ENCODE measurements at regions not wholly inside any gene's neighbourhood (a gene's known extent, or its start where the extent isn't known, plus 50 kb on each side); places are given as distances from the start of the nearest gene placed in this dataset.

GRCh38 chr2:204032301-204032700 lies 95.7 kb downstream of the ICOS start:
- TF ChIP-seq, protein P1, sequence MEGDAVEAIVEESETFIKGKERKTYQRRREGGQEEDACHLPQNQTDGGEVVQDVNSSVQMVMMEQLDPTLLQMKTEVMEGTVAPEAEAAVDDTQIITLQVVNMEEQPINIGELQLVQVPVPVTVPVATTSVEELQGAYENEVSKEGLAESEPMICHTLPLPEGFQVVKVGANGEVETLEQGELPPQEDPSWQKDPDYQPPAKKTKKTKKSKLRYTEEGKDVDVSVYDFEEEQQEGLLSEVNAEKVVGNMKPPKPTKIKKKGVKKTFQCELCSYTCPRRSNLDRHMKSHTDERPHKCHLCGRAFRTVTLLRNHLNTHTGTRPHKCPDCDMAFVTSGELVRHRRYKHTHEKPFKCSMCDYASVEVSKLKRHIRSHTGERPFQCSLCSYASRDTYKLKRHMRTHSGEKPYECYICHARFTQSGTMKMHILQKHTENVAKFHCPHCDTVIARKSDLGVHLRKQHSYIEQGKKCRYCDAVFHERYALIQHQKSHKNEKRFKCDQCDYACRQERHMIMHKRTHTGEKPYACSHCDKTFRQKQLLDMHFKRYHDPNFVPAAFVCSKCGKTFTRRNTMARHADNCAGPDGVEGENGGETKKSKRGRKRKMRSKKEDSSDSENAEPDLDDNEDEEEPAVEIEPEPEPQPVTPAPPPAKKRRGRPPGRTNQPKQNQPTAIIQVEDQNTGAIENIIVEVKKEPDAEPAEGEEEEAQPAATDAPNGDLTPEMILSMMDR (IDR thresholded peaks at IDR 0.05; ENCODE audit: low read length, missing control alignments) = no peak

DNA sequence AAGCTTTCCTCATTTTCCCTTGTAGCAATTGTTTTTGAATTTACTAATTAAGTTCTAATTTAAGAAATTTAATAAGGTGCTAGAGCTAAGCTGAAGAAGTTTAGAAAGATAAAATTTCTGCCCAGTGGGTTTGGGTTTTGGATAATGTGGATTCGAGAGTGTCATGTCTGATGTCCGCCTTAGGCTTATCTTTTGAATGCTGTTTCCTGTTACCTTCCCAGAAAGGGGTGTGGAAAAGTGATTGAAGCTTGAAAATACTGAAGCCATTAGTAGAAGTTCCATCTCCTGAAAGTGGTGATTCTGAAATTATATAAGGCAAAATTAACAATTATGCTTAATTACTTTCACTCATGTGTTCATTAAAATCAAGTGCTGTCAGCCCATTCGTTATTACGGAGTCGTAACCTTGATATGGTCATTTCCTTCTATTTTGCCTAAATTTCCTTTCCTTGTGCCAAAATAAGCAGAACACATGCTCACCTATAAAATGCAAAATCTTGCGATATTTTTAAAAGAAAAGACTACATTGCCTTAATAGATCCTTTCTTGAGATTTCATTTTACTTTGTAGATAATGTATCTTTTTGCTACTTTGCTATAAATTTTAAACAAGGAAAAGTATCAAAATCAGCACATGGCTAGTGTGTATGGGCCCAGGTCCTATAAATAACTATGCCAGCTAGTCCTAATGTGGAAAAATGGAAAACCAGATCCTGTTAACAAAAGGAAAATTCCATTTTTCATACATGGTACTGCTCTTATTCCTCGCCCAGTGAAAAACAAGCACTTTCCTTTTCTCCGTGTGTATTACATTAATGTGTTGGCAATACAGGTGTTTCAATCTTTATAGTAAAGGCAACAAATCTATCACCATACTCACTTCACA lies 97.3 kb downstream of the ICOS start:
- no peak for DNase-seq (ENCODE audit: low read depth)
- TF ChIP-seq, protein P1 (IDR thresholded peaks at IDR 0.05; ENCODE audit: low read length, missing control alignments) = no peak
- H3K4me3 ChIP-seq (replicated peaks; ENCODE audit: low read depth, low read length) = no peak overlapping the region

More at GRCh38 chr2:204032301-204032700, 95.7 kb downstream of the ICOS start:
- no peak overlapping the region for H3K4me3 ChIP-seq (replicated peaks; ENCODE audit: low read depth, low read length)
- DNase-seq (ENCODE audit: low read depth) = no peak

DNA sequence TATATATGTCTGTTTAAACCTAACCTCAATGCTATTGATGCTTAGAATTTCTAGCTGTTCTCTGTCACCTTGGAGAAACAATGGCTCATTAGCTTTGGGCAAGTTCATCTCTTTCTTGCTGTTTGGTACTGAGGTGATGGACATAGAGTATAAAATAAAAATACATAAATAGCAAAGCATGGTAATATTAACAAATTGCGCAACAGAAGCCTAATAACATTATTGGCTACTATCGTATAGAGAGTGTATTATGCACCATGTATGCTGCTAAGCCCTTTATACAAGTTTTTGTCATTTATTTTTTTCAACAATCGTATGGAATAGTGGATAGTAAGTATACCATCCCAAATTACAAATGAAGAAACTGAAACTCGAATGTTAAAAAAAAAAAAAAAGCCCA lies 100.1 kb downstream of the ICOS start:
- no peak overlapping the region for H3K4me3 ChIP-seq (replicated peaks; ENCODE audit: low read depth, low read length)
- no peak for DNase-seq (ENCODE audit: low read depth)
- TF ChIP-seq, protein P1 (IDR thresholded peaks at IDR 0.05; ENCODE audit: low read length, missing control alignments) = no peak

- no peak for DNase-seq (ENCODE audit: low read depth)
- H3K4me3 ChIP-seq (replicated peaks; ENCODE audit: low read depth, low read length) = no peak overlapping the region
- TF ChIP-seq, protein P1 (IDR thresholded peaks at IDR 0.05; ENCODE audit: low read length, missing control alignments) = no peak
Measured at GRCh38 chr2:204037286-204037685, 100.7 kb downstream of the ICOS start.

GRCh38 chr2:204039298-204039838 lies 102.8 kb downstream of the ICOS start:
- no peak for DNase-seq (ENCODE audit: low read depth)
- TF ChIP-seq, protein P1 (IDR thresholded peaks at IDR 0.05; ENCODE audit: low read length, missing control alignments) = no peak
- no peak overlapping the region for H3K4me3 ChIP-seq (replicated peaks; ENCODE audit: low read depth, low read length)

DNA sequence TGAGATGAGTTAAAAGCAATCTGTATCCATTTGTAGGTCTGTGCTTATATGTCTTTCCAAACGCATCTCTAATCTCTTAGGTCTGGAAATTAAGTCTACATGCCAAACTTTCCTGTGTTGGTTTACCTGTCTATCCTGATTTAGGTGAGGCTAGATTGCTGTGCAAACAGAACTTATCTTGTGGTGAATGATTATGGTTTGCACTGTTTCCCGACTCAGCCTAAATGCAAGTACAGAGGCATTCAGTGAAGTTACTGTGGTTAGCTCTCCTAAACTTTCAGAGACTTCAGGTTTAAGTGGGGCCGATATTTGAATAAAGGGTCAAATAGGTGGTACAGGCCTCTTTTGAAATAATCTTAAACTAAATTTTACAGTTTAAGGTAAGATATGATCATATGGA lies 103.5 kb downstream of the ICOS start:
- H3K4me3 ChIP-seq (replicated peaks; ENCODE audit: low read depth, low read length) = no peak overlapping the region
- DNase-seq (ENCODE audit: low read depth) = no peak
- TF ChIP-seq, protein P1 (IDR thresholded peaks at IDR 0.05; ENCODE audit: low read length, missing control alignments) = no peak
